Right lobe of liver (tissue), 6 donors: ENCODE measurements at regions not wholly inside any gene's neighbourhood (a gene's known extent, or its start where the extent isn't known, plus 50 kb on each side); places are given as distances from the start of the nearest gene placed in this dataset.

Experiments used
- ATAC-seq, 4 donors: fragments of 200-7000 bp; cut with Tn5 transposase; one replicate each; pipeline ENCODE4 v1.9.1; 2020; ENCODE audit warnings: mild to moderate bottlenecking in 4 of 4, moderate library complexity in 4 of 4
- DNase-seq, 3 donors: peaks; one replicate each; pipeline ENCODE4 v3.0.0-alpha.2; 2020
- H3K27ac ChIP-seq, 3 donors: fragments of 200-600 bp; one replicate each; pipeline ENCODE4 v1.8.0; 2022
- H3K27me3 ChIP-seq, 2 donors: fragments of 200-600 bp; one replicate each; pipeline ENCODE4 v1.8.0; 2022
- H3K36me3 ChIP-seq, 4 donors: fragments of 200-600 bp; sonication (generic) in 1 of 4; one replicate each; pipeline versions ENCODE4 v1.5.1 to v1.8.0; 2017 to 2022; ENCODE audit warnings: control low read depth in 1 of 4
- H3K4me1 ChIP-seq, 4 donors: fragments of 200-600 bp; sonication (generic) in 1 of 4; one replicate each; pipeline versions ENCODE4 v1.5.1 to v1.8.0; 2017 to 2022; ENCODE audit warnings: control low read depth in 1 of 4
- H3K4me3 ChIP-seq, 3 donors: fragments of 200-600 bp; one replicate each; pipeline ENCODE4 v1.8.0; 2022
- H3K9me3 ChIP-seq, 4 donors: fragments of 200-600 bp; sonication (generic) in 1 of 4; one replicate each; pipeline versions ENCODE4 v1.5.1 to v1.8.0; 2017 to 2022; ENCODE audit warnings: control low read depth in 1 of 4
- POLR2A ChIP-seq: fragments of 450-650 bp; IDR thresholded peaks from one replicate; pipeline ENCODE4 v1.6.1; 2017; ENCODE audit warnings: antibody characterized with exemption, mild to moderate bottlenecking
- WGBS: methylation state at CpG from one replicate; pipeline ENCODE4 v1.1.6; 2018; ENCODE audit warnings: low coverage, low lambda C conversion rate; ENCODE audit not compliant: insufficient coverage; ENCODE audit errors: missing lambda C conversion rate; 5-methylcytosine and 5-hydroxymethylcytosine counted together
- intact Hi-C, 2 donors: fragments of 100-400 bp; cut with DNase I; formaldehyde crosslinking; loops; one replicate each; pipeline versions ENCODE4 v1.11.2 to v1.14.1; 2022
- TF ChIP-seq, protein P1 (sequence below), 4 donors: fragments of 200-600 bp in 3 of 4; fragments of 450-650 bp in 1 of 4; IDR thresholded peaks; one replicate each; pipeline versions ENCODE4 v1.5.1 to v1.8.0; 2016 to 2022; ENCODE audit warnings: antibody characterized with exemption in 4 of 4, mild to moderate bottlenecking in 2 of 4
- donor health status: DM: no; HTN: yes; CAD: no.
- donor health status: DM: no; HTN: no; CAD: no.
- donor health status: DM: no; HTN: no; CAD: no.
- donor health status: DM: no; HTN: yes; CAD: no.
- donor health status: DM: no; HTN: yes; CAD: no.

DNA sequence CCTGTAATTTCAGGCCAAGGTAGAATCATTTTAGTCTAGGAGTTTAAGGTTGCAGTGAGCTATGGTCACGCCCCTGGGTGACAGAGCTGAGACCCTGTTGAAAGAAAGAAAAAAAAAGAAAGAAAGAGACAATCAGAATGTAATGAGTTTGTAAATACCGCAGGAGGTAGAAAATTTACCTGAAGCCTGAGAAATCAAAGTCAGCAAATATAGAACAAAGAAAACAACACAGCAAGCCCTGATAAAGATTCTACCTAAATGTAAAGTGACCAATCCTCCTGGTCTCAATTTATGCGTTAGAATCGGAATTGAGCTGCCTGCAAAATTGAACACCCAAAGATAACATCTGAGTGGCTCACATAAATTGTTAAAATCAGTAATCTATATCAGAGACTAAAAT, 146.5 kb upstream of the ZNF184 start:
- H3K9me3 ChIP-seq = no peaks in the 10 kb centered on the region
- DNase-seq (no peak), ATAC-seq (no peak)
- peaks cover 0 to 17% of the 10 kb centered on the region in 2 donors for H3K27me3 ChIP-seq
- intact Hi-C loops = no loop called here
- peaks cover 0 to 3% (median 0%) of the 10 kb centered on the region in 4 donors for H3K4me1 ChIP-seq
- H3K4me3 ChIP-seq = no peak overlapping the region
- 22% methylated on average over 4 of the region's 4 CpGs for WGBS
- no peak overlapping the region for H3K27ac ChIP-seq
- TF ChIP-seq, protein P1, sequence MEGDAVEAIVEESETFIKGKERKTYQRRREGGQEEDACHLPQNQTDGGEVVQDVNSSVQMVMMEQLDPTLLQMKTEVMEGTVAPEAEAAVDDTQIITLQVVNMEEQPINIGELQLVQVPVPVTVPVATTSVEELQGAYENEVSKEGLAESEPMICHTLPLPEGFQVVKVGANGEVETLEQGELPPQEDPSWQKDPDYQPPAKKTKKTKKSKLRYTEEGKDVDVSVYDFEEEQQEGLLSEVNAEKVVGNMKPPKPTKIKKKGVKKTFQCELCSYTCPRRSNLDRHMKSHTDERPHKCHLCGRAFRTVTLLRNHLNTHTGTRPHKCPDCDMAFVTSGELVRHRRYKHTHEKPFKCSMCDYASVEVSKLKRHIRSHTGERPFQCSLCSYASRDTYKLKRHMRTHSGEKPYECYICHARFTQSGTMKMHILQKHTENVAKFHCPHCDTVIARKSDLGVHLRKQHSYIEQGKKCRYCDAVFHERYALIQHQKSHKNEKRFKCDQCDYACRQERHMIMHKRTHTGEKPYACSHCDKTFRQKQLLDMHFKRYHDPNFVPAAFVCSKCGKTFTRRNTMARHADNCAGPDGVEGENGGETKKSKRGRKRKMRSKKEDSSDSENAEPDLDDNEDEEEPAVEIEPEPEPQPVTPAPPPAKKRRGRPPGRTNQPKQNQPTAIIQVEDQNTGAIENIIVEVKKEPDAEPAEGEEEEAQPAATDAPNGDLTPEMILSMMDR (IDR thresholded peaks at IDR 0.05) = no peak
- no peak for TF ChIP-seq POLR2A
- H3K36me3 ChIP-seq = no peaks in the 10 kb centered on the region

DNA sequence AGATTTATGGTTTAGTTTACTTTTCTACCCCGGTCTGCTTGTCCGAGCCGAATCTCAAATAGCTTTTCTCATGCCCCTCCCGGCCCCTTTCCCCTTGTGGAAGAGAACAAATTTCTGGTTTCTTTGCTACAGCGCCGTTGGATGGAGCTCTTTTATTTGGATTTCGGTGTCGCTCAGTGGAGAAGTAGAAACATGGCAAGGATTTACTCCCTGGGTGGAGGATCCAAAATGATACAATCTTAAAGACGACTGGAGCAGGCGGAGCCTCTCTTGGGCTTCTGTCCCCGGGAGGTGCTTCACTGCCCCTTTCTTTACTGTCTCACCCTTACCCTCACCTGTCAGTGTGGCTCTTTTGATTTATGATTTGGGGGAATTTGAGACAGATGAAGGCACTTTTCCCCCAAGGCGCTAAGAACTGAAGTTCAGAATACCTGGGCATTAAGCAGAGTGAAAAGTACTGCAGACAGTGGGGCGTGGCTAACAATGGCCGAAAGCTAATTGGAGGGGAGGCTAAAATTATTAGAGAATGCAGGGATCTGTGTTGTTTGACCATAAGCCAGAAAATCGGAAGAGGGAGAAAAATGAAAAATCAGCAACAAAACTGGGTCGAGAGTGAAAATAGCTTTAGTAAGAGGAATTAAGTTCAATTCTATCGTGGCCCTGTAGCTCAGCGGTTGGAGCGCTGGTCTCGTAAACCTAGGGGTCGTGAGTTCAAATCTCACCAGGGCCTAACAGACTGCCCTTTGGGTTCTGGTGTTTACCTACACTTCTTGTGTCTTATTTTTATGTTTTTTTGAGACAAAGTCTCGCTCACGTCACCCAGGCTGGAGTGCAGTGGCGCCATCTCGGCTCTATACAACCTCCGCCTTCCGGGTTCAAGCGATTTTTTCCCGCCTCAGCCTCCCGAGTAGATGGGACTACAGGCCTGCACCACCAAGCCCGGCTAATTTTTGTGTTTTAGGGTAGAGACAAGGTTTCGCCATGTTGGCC, 145.1 kb upstream of the ZNF184 start:
- intact Hi-C loops = no loop called here
- H3K9me3 ChIP-seq = no peaks in the 10 kb centered on the region
- no peak for ATAC-seq
- no peak overlapping the region for H3K4me3 ChIP-seq
- H3K27me3 ChIP-seq = peaks cover 0 to 17% of the 10 kb centered on the region in 2 donors
- peaks cover 0 to 3% (median 0%) of the 10 kb centered on the region in 4 donors for H3K4me1 ChIP-seq
- no peak for DNase-seq
- H3K36me3 ChIP-seq = no peaks in the 10 kb centered on the region
- WGBS = 25% methylated on average over 30 of the region's 32 CpGs
- TF ChIP-seq, protein P1 (IDR thresholded peaks at IDR 0.05) = no peak
- no peak for TF ChIP-seq POLR2A
- H3K27ac ChIP-seq = no peak overlapping the region

DNA sequence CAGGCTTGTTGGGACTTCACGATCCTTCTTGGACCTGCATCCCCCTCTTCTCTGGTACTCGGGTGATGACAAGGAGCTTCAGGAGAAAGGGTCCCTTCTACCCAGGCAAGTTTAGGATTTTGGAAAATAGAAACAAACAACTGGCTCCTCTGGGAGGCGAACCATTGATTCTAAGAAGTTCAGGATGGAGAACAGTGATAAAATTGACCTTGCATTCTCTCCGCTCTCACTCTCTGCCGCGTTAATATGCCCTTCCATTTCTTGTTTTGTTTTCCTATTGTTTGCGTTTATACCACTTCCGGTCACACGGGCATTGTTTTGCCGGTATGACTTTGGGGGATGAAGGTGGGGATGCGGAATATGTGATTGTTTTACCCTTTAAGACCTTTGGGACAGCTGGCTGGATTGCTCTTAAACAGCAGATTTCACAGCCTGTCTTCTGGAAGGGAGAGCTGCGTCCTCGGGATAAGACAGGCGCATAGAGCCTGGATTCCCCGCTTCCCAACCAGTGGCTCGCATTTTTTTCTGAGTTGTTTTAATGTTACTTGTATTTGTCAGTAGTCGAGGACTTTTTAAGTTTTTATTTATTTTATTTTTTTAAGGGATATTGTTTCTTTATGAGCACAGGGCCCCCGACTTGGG, 144.3 kb upstream of the ZNF184 start:
- H3K27me3 ChIP-seq = peaks cover 0 to 17% of the 10 kb centered on the region in 2 donors
- WGBS = 0% methylated on average over 18 of the region's 18 CpGs
- ATAC-seq = no peak

DNA sequence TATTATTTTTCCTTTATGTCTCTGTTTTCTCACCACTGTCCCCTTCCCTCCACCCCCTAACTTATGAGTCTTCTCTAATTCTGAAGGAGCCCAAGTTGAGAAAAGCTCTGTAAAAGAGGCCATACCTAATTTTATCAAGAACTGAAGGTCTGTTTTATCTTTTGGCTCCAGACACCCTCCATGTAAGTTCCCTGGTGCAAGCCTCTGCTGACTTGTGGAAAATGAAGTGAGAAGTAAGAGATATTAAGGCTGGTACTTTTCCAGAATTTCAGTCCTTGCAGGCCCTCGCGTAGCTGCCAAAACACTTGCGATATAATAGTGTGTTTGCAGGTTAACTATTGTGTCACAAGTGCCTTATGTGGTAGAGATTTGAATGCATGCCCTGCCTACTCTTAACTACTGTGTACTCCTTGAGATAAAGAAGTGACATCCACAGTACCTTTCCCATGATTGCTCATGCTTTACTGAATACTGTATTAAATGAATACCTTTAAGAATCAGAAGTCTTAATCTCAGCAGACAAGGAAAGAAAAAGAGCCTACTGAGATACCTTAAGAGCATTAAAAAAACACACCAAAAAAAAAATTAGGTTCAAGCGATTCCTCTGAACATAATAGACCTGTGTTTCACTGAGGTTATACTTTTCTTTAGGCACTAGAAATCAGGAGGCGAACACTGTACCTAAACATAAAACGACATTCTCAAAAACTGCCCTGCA, 143.6 kb upstream of the ZNF184 start:
- TF ChIP-seq, protein P1 (IDR thresholded peaks at IDR 0.05) = no peak
- TF ChIP-seq POLR2A = no peak
- Histone ChIP-seq H3K27ac (no peak overlapping the region), H3K4me1 (peaks cover 0 to 3% (median 0%) of the 10 kb centered on the region in 4 donors), H3K4me3 (no peak overlapping the region), H3K36me3 (no peaks in the 10 kb centered on the region), H3K27me3 (peaks cover 0 to 17% of the 10 kb centered on the region in 2 donors), H3K9me3 (no peaks in the 10 kb centered on the region)
- DNase-seq (no peak), ATAC-seq (no peak)
- WGBS = 46% methylated on average over 6 of the region's 6 CpGs
- intact Hi-C loops = no loop called here

More for the DNA sequence above, 144.3 kb upstream of the ZNF184 start:
- intact Hi-C loops = no loop called here
- Histone ChIP-seq H3K4me1 (peaks cover 0 to 3% (median 0%) of the 10 kb centered on the region in 4 donors), H3K36me3 (no peaks in the 10 kb centered on the region), H3K9me3 (no peaks in the 10 kb centered on the region), H3K4me3 (no peak overlapping the region), H3K27ac (no peak overlapping the region)
- no peak for DNase-seq
- TF ChIP-seq, protein P1 (IDR thresholded peaks at IDR 0.05) = no peak
- no peak for TF ChIP-seq POLR2A
